ENCODE measurements at regions not wholly inside any gene's neighbourhood (a gene's known extent, or its start where the extent isn't known, plus 50 kb on each side); places are given as distances from the start of the nearest gene placed in this dataset.

- intact Hi-C loops (cut with DNase I; ENCODE audit: low total_unique reads) = no loop called here
- Histone ChIP-seq H3K27ac (no peak overlapping the region), H3K27me3 (no peaks in the 10 kb centered on the region), H3K4me3 (no peak overlapping the region), H3K9me3 (no peaks in the 10 kb centered on the region), H3K4me1 (no peaks in the 10 kb centered on the region), H3K36me3 (ENCODE audit: low read depth, missing control alignments) (no peaks in the 10 kb centered on the region)
- 54 to 69% methylated on average over 3 of the region's 3 CpGs for WGBS, 2 donors
- no peak for DNase-seq
- TF ChIP-seq POLR2A (IDR thresholded peaks at IDR 0.05) (no peak), CTCF (IDR thresholded peaks at IDR 0.05) (no peak)
Observed at GRCh38 chr10:94065362-94065761, 71.6 kb downstream of the PLCE1 start.

- no peak for TF ChIP-seq POLR2A (IDR thresholded peaks at IDR 0.05)
- no peak for TF ChIP-seq CTCF (IDR thresholded peaks at IDR 0.05)
- no peaks in the 10 kb centered on the region for H3K36me3 ChIP-seq (ENCODE audit: low read depth, missing control alignments)
- intact Hi-C loops (cut with DNase I; ENCODE audit: low total_unique reads) = no loop called here
- no peak overlapping the region for H3K27ac ChIP-seq
- H3K4me3 ChIP-seq = no peak overlapping the region
- no peaks in the 10 kb centered on the region for H3K9me3 ChIP-seq
- DNase-seq = no peak
- H3K27me3 ChIP-seq = no peaks in the 10 kb centered on the region
- no peaks in the 10 kb centered on the region for H3K4me1 ChIP-seq
Observed at GRCh38 chr10:94065787-94066186, 72.1 kb downstream of the PLCE1 start.

- no peak overlapping the region for H3K27ac ChIP-seq
- H3K4me1 ChIP-seq = no peaks in the 10 kb centered on the region
- intact Hi-C loops (cut with DNase I; ENCODE audit: low total_unique reads) = no loop called here
- no peaks in the 10 kb centered on the region for H3K27me3 ChIP-seq
- peak; percentile 25 for DNase-seq
- H3K4me3 ChIP-seq = no peak overlapping the region
- WGBS, 2 donors = 45 to 47% methylated on average over 6 of the region's 6 CpGs
- no peaks in the 10 kb centered on the region for H3K36me3 ChIP-seq (ENCODE audit: low read depth, missing control alignments)
- no peaks in the 10 kb centered on the region for H3K9me3 ChIP-seq
- TF ChIP-seq CTCF (IDR thresholded peaks at IDR 0.05) = no peak
- TF ChIP-seq POLR2A (IDR thresholded peaks at IDR 0.05) = no peak
Observed at GRCh38 chr10:94066411-94066810, 72.7 kb downstream of the PLCE1 start.

- TF ChIP-seq CTCF (IDR thresholded peaks at IDR 0.05) (no peak), POLR2A (IDR thresholded peaks at IDR 0.05) (no peak)
- WGBS, 2 donors = 54 to 56% methylated on average over 2 of the region's 2 CpGs
- intact Hi-C loops (cut with DNase I; ENCODE audit: low total_unique reads) = no loop called here
- Histone ChIP-seq H3K4me3 (no peak overlapping the region), H3K27me3 (no peaks in the 10 kb centered on the region), H3K9me3 (no peaks in the 10 kb centered on the region), H3K27ac (no peak overlapping the region), H3K4me1 (no peaks in the 10 kb centered on the region), H3K36me3 (ENCODE audit: low read depth, missing control alignments) (no peaks in the 10 kb centered on the region)
- no peak for DNase-seq
Observed at GRCh38 chr10:94069884-94070283, 76.2 kb downstream of the PLCE1 start.

GRCh38 chr10:94074462-94074861, 80.7 kb downstream of the PLCE1 start:
- WGBS, 2 donors = 91 to 98% methylated on average over 1 of the region's 1 CpG
- H3K4me1 ChIP-seq = peaks cover 5% of the 10 kb centered on the region
- intact Hi-C loops (cut with DNase I; ENCODE audit: low total_unique reads) = no loop called here
- H3K36me3 ChIP-seq (ENCODE audit: low read depth, missing control alignments) = no peaks in the 10 kb centered on the region
- no peak overlapping the region for H3K4me3 ChIP-seq
- no peak overlapping the region for H3K27ac ChIP-seq
- TF ChIP-seq POLR2A (IDR thresholded peaks at IDR 0.05) = no peak
- no peak for TF ChIP-seq CTCF (IDR thresholded peaks at IDR 0.05)
- H3K9me3 ChIP-seq = no peaks in the 10 kb centered on the region
- no peaks in the 10 kb centered on the region for H3K27me3 ChIP-seq
- no peak for DNase-seq

Measured in testis (tissue), 2 donors.